ENCODE measurements at regions not wholly inside any gene's neighbourhood (a gene's known extent, or its start where the extent isn't known, plus 50 kb on each side); places are given as distances from the start of the nearest gene placed in this dataset.
A peak's percentile ranks its signal among the peaks of the same experiment; 100 is the strongest.
"Not testable (repeated sequence)": the region's sequence is repeated elsewhere in the genome, so short reads cannot be mapped to it uniquely, and the experiment has no call there.

- DNase-seq (ENCODE audit: low read depth) = no peak
- H3K4me3 ChIP-seq (ENCODE audit: low read depth, low read length) = no peak overlapping the region
- TF ChIP-seq, protein P1, sequence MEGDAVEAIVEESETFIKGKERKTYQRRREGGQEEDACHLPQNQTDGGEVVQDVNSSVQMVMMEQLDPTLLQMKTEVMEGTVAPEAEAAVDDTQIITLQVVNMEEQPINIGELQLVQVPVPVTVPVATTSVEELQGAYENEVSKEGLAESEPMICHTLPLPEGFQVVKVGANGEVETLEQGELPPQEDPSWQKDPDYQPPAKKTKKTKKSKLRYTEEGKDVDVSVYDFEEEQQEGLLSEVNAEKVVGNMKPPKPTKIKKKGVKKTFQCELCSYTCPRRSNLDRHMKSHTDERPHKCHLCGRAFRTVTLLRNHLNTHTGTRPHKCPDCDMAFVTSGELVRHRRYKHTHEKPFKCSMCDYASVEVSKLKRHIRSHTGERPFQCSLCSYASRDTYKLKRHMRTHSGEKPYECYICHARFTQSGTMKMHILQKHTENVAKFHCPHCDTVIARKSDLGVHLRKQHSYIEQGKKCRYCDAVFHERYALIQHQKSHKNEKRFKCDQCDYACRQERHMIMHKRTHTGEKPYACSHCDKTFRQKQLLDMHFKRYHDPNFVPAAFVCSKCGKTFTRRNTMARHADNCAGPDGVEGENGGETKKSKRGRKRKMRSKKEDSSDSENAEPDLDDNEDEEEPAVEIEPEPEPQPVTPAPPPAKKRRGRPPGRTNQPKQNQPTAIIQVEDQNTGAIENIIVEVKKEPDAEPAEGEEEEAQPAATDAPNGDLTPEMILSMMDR (IDR thresholded peaks at IDR 0.05; ENCODE audit: insufficient read depth, low read depth, low read length, missing control alignments) = no peak
Observed at GRCh38 chr1:195738966-195739650, 869.1 kb downstream of the KCNT2 start.

- no peak overlapping the region for H3K4me3 ChIP-seq (ENCODE audit: low read depth, low read length)
- no peak for DNase-seq (ENCODE audit: low read depth)
- TF ChIP-seq, protein P1 (IDR thresholded peaks at IDR 0.05; ENCODE audit: insufficient read depth, low read depth, low read length, missing control alignments) = no peak
Observed at GRCh38 chr1:195735140-195735539, 873.1 kb downstream of the KCNT2 start.

DNA sequence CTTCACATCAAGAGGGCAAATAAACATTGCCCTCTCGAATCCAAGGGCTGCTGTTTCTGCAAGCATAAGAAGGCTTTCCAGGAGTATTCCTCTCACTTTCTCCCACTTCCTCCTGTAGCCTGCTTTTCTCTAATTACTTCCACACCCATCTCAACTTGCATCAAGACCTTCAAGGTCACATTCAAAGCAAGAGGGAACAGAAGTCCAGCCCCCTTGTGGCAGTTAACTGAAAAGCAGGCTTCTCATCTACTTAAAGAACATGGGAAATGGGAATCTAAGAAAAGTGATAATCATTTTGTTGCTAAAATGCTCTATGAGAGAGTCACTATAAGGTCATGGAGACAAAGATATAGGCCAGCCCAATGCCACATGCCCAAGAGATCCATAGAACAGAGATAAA lies 874.4 kb downstream of the KCNT2 start:
- TF ChIP-seq, protein P1 (IDR thresholded peaks at IDR 0.05; ENCODE audit: insufficient read depth, low read depth, low read length, missing control alignments) = peak; percentile 46
- peak; percentile 41 for DNase-seq (ENCODE audit: low read depth)
- no peak overlapping the region for H3K4me3 ChIP-seq (ENCODE audit: low read depth, low read length)

- H3K4me3 ChIP-seq (ENCODE audit: low read depth, low read length) = no peak overlapping the region
- TF ChIP-seq, protein P1 (IDR thresholded peaks at IDR 0.05; ENCODE audit: insufficient read depth, low read depth, low read length, missing control alignments) = no peak
- DNase-seq (ENCODE audit: low read depth) = no peak
Observed at GRCh38 chr1:195733408-195733807, 874.8 kb downstream of the KCNT2 start.

DNA sequence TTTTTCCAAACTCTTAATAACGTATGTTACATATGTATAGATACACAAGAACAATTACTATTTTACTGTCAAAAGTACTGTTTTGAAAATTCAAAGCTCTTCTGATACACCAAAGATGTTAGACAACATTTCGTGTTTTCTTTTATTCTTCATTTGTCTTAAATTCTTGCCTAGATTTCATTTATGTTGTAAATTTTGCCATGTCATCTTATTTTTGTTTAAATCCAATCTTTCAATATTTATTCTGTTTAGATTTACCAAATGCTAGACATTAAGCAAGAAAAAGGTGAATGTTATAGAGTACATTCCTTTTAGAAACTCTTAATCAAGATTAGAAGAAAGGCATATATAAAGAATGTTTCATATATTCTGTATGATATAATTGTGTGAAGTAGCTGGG lies 876.9 kb downstream of the KCNT2 start:
- TF ChIP-seq, protein P1 (IDR thresholded peaks at IDR 0.05; ENCODE audit: insufficient read depth, low read depth, low read length, missing control alignments) = no peak
- DNase-seq (ENCODE audit: low read depth) = no peak
- no peak overlapping the region for H3K4me3 ChIP-seq (ENCODE audit: low read depth, low read length)

DNA sequence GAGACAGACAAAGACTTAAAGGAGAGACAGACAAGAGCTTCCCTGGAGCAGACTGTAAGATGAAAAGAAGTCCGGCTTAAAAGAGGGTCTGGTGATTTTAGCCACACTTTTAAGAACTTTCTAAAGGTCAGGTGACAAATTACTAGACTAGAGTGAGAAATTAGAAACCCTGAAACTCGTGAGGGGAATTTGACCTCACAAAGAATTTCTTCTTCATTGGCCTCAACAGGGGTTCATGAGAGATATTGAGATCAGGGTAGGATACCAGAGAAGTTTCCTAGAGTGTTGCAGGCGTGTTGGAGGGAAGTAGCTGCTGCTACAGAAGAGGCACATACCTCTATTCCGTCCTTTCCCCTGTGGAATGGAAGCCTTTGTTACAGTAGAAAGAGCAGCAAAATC lies 884.4 kb downstream of the KCNT2 start:
- H3K4me3 ChIP-seq (ENCODE audit: low read depth, low read length) = no peak overlapping the region
- DNase-seq (ENCODE audit: low read depth) = no peak
- TF ChIP-seq, protein P1 (IDR thresholded peaks at IDR 0.05; ENCODE audit: insufficient read depth, low read depth, low read length, missing control alignments) = no peak

DNA sequence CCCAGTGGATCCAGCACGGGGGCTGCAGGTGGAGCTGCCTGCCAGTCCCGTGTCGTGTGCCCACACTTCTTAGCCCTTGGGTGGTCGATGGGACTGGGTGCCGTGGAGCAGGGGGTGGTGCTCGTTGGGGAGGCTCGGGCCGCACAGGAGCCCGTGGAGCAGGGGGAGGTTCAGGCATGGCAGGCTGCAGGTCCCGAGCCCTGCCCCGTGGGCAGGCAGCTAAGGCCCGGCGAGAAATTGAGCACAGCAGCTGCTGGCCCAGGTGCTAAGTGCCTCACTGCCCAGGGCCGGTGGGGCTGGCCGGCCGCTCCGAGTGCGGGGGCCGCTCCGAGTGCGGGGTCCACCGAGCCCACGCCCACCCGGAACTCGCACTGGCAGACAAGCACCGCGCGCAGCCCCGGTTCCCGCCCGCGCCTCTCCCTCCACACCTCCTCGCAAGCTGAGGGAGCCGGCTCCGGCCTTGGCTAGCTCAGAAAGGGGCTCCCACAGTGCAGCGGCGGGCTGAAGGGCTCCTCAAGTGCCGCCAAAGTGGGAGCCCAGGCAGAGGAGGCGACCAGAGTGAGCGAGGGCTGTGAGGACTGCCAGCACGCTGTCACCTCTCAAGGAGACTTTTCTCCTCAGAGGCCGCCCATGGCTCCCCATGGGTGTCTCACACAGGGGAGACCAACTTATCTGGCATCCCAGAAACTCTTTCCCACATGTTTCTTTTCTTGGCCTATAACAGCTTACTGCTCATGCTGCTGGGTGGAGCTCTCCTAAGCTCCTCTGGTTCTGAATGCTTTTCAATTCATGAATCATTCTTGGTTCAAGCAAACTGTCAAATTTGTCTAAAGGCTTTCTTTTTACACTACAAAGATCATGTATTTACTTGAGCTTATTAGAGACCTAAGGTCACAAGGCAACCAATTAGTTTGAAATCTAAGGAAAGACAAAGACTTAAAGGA lies 885.1 kb downstream of the KCNT2 start:
- not testable (repeated sequence) for H3K4me3 ChIP-seq (ENCODE audit: low read depth, low read length); DNase-seq (ENCODE audit: low read depth)

DNA sequence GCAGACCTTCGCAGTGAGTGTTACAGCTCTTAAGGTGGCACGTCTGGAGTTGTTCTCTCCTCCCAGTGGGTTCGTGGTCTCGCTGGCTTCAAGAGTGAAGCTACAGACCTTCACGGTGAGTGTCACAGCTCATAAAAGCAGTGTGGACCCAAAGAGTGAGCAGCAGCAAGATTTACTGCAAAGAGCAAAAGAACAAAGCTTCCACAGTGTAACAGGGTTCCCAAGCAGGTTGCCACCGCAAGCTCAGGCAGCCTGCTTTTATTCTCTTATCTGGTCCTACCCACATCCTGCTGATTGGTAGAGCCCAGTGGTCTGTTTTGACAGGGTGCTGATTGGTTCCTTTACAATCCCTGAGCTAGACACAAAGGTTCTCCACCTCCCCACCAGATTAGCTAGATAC lies 886.1 kb downstream of the KCNT2 start:
- not testable (repeated sequence) for H3K4me3 ChIP-seq (ENCODE audit: low read depth, low read length); DNase-seq (ENCODE audit: low read depth)
